ENCODE measurements at regions not wholly inside any gene's neighbourhood (a gene's known extent, or its start where the extent isn't known, plus 50 kb on each side); places are given as distances from the start of the nearest gene placed in this dataset.
"Not testable (repeated sequence)": the region's sequence is repeated elsewhere in the genome, so short reads cannot be mapped to it uniquely, and the experiment has no call there.

DNA sequence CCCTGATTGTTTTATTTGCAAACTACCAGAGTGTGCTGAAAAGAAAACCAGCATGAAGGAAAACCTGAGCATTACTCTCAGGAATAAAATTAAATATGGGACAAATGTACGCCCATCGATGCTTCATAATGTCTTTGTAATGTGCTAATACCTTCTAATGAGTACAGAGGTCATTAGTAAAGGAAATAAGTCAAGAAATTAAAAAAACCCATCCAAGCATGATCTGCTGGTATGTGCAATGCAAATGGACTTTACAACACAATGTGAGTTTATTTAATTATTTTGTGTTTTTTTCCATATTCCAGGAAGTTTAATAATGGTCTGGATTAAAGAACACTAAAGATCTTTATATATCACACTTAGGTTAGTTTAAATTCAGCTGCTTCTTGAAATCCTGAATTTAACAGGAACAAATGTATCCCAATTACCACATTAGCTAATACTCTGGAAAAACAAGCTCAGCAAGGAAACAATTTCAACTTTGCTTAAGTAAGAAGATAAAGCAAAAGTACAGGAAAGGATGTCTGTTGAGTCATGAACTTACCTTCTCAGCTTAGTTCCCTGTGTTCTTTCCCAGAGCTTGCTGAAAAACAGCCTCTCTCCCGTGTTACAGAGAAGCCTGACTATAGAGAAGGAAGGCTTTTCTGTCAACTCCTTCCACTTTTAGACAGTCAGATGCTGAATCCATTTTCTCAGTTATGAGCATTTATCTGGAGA, 179.3 kb upstream of the TMEM260 start:
- no peaks in the 10 kb centered on the region for H3K36me3 Mint-ChIP-seq

DNA sequence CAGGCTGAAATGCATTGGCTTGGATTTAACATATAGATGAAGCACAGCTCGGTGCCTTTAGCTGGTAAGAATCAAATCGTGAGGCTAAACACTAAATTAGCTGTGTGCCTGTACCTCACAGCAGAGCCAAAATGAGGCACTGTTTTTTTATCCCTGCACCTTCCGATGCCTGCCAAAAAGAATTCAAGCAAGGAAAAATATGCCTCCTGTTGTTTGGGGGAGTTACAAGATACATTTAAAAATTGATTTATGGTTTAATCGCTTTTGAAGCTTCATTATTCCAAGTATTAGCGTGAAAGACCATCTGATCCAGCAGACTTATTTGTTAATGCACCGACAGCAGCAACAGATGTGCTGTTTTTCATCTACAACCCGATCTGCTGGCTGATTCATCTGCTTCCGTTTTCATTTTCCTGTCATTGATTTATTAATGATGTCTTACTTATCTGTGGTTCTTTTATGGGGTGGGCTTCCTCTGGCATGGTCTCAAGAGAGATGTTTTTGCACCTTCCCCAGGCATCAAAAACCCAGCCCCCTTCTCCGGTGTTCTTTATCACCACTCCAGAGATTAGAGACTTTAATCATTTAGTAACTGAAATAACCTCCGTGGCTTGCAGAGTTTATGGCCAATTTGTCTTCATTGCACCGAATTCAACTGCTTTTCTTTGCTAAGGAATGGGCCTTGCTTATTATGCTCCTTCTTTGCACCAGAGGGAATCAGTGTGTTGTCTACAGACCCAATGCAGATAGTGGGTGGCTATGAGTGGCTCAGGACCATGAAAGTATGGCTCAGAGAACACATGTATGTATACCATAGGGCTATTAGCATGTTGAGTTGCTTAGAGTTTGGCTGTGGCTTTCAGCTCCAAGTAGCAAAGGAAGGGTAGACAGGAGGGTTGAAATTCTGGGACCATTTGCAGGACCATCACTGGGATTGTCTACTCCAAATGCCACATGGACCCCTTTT, 166.8 kb upstream of the TMEM260 start:
- Mint-ChIP-seq H3K4me3 (peak overlapping the region; percentile 74), H3K27ac (peak overlapping the region; percentile 26), H3K9me3 (no peaks in the 10 kb centered on the region), H3K27me3 (no peaks in the 10 kb centered on the region), H3K36me3 (no peaks in the 10 kb centered on the region), H3K4me1 (peaks cover 4% of the 10 kb centered on the region)
- DNase-seq (ENCODE audit: low spot score in 2 of 2) (no peak), ATAC-seq (ENCODE audit: low read depth) (no peak)

More for the DNA sequence above, 179.3 kb upstream of the TMEM260 start:
- no peak for ATAC-seq (ENCODE audit: low read depth)
- peaks cover 3% of the 10 kb centered on the region for H3K9me3 Mint-ChIP-seq
- no peak overlapping the region for H3K4me3 Mint-ChIP-seq
- H3K27ac Mint-ChIP-seq: no peak overlapping the region
- no peaks in the 10 kb centered on the region for H3K4me1 Mint-ChIP-seq
- H3K27me3 Mint-ChIP-seq: no peaks in the 10 kb centered on the region
- DNase-seq (ENCODE audit: low spot score in 2 of 2): no peak

DNA sequence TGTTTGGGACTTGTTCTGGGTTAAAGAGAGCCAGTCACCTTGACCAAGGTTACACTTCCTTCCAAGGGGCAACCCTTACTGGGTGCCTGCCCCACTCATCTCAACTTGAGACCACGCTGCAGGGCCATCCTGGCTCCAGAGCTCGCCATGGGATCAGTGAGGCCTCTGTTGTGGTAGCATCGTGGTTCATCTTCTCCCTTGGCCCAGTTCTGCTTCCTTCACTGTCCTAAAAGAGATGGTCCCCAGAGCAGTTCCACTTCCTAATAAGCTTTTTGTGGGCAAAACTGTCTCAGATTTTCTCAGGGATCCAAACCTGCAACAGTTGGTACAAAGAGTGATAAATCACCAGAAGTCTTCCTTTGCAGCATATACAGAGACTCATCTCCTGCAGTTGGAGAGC, 165.9 kb upstream of the TMEM260 start:
- peaks cover 6% of the 10 kb centered on the region for H3K4me1 Mint-ChIP-seq
- no peak for ATAC-seq (ENCODE audit: low read depth)
- no peak for DNase-seq (ENCODE audit: low spot score in 2 of 2)
- no peak overlapping the region for H3K27ac Mint-ChIP-seq
- no peaks in the 10 kb centered on the region for H3K9me3 Mint-ChIP-seq
- no peaks in the 10 kb centered on the region for H3K27me3 Mint-ChIP-seq
- H3K4me3 Mint-ChIP-seq: no peak overlapping the region
- H3K36me3 Mint-ChIP-seq: no peaks in the 10 kb centered on the region

DNA sequence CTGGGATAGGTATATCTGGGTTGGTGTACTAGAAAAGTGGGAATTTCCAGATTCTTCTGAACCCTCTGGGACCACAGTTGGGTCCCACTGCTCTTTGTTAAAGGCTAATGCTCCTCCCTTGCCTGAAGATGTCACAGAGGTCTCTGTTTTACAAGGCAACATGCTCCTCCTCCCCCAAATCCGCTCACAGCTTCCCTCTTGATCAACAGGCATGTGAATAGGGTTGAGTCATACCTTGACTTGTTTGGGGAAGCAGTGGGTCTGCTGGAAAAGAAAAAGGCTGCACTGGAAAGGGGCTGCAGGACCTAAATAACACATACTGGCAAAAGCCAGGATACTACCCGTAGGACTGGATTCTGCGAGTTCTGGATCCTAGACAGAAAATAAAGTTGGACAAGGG, 165.4 kb upstream of the TMEM260 start:
- Mint-ChIP-seq H3K9me3 (no peaks in the 10 kb centered on the region), H3K27ac (no peak overlapping the region), H3K27me3 (no peaks in the 10 kb centered on the region), H3K4me3 (no peak overlapping the region), H3K4me1 (peaks cover 6% of the 10 kb centered on the region), H3K36me3 (no peaks in the 10 kb centered on the region)
- ATAC-seq (ENCODE audit: low read depth) (no peak), DNase-seq (ENCODE audit: low spot score in 2 of 2) (no peak)

DNA sequence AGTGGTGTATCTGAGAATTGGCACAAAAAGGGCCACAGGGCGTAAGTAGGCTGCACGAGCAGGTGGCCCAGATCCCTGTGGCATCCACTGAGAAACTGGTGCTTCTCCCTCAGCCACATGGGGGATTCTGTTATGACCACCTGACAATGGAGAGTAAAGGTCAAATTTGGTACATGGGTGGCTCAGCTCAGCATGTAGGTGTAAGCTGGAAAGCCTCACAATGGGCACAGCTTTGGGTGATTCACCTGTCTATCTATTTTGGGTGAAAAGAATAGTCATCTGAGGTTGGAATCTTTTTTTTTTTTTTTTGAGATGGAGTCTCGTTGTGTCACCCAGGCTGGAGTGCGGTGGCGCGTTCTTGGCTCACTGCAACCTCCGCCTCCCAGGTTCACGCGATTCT, 163.4 kb upstream of the TMEM260 start:
- ATAC-seq (ENCODE audit: low read depth): no peak
- H3K27ac Mint-ChIP-seq: no peak overlapping the region
- no peaks in the 10 kb centered on the region for H3K27me3 Mint-ChIP-seq
- H3K36me3 Mint-ChIP-seq: no peaks in the 10 kb centered on the region
- DNase-seq (ENCODE audit: low spot score in 2 of 2): no peak
- no peak overlapping the region for H3K4me3 Mint-ChIP-seq
- peaks cover 6% of the 10 kb centered on the region for H3K4me1 Mint-ChIP-seq
- H3K9me3 Mint-ChIP-seq: no peaks in the 10 kb centered on the region

DNA sequence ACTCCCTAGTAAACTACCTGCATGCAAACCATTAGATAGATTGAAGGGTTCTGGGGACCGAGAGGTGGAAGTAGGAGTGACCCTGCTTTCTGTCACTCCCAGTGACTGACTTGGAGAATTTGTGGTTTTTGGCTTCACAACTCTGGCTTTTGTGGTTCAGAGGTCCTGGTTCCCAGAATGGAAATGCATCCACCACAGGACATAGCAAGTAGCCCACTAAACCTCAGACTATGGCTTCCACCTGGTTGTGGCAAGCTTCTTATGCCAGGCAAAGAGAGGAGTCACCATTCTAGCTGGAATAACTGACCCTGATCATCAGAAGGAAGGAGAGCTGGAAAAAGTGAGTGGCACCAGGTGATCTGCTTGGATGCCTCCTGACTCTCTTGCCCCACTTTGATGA, 162.4 kb upstream of the TMEM260 start:
- no peak for ATAC-seq (ENCODE audit: low read depth)
- H3K4me1 Mint-ChIP-seq: peaks cover 6% of the 10 kb centered on the region
- H3K27ac Mint-ChIP-seq: no peak overlapping the region
- DNase-seq (ENCODE audit: low spot score in 2 of 2): no peak
- no peaks in the 10 kb centered on the region for H3K36me3 Mint-ChIP-seq
- H3K9me3 Mint-ChIP-seq: no peaks in the 10 kb centered on the region
- H3K4me3 Mint-ChIP-seq: no peak overlapping the region
- H3K27me3 Mint-ChIP-seq: no peaks in the 10 kb centered on the region

DNA sequence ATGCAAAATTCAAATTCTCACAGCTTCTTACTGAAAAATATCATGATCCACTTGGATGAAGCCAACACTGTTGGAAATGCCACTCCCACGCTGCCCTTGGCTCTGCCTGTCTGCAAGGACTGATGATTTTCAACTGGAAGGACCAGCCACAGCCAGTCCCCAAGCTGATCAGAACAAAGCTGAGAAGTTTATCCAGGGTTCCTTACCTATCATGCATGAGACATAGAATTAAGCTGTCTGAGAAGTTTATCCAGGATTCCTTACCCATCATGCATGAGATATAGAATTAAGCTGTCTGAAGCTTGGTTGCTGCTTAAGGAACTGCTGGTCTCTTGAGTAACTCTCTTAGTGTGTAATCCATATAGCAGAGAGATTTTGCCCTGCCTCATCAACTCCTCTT, 159.8 kb upstream of the TMEM260 start:
- Mint-ChIP-seq H3K27me3 (no peaks in the 10 kb centered on the region), H3K4me3 (no peak overlapping the region), H3K9me3 (no peaks in the 10 kb centered on the region), H3K4me1 (peaks cover 2% of the 10 kb centered on the region), H3K27ac (no peak overlapping the region), H3K36me3 (no peaks in the 10 kb centered on the region)
- DNase-seq (ENCODE audit: low spot score in 2 of 2) (no peak), ATAC-seq (ENCODE audit: low read depth) (no peak)

DNA sequence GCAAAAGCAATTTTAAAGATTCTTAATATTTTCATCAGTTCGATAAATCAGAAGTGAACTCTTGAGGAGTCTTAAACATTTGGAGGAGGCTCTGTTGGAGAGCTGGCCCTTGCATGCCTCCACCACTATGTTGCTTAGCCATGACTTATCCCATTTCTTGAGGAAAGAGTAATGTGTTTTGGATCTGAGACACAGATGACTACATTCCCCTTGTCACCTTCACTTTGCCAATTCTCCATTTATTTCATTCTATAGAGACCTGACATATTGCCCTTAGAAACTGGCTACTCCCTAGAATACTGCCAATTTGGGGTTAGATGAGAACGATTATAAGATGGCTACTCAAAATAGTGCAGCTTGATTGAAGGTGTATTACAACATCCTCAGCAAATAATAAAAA, 157.4 kb upstream of the TMEM260 start:
- Mint-ChIP-seq H3K36me3 (no peaks in the 10 kb centered on the region), H3K27me3 (peaks cover 2% of the 10 kb centered on the region), H3K27ac (no peak overlapping the region), H3K9me3 (no peaks in the 10 kb centered on the region), H3K4me1 (peaks cover 2% of the 10 kb centered on the region), H3K4me3 (no peak overlapping the region)
- ATAC-seq (ENCODE audit: low read depth): no peak
- no peak for DNase-seq (ENCODE audit: low spot score in 2 of 2)

DNA sequence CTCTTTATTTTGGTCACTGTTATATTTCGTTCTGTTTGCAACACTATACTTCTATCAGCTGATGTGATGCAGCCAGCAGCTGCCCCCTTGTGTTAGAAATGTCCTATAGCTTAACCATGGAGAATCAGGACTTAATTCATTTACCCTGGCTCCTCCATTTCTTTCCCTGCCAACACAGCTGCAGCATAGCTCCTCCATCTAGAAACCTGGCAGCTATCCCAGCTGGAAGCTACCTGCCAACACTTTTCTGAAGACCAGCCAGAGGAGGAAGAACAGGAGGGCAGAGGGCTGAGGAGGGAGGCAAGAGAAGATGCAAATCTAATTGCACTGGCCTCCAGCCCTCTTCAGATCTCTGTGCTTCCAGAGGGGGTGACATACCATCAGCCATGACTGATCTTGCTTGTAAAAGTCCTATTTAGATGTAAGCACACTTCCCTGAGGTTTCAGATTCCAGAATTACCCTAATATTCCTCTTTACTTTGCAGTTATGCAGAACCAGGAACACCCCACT, 156.8 kb upstream of the TMEM260 start:
- Mint-ChIP-seq H3K9me3 (no peaks in the 10 kb centered on the region), H3K27me3 (peaks cover 2% of the 10 kb centered on the region), H3K27ac (no peak overlapping the region), H3K36me3 (no peaks in the 10 kb centered on the region), H3K4me1 (peaks cover 2% of the 10 kb centered on the region), H3K4me3 (no peak overlapping the region)
- ATAC-seq (ENCODE audit: low read depth) (peak; percentile 26), DNase-seq (ENCODE audit: low spot score in 2 of 2) (no peak)

DNA sequence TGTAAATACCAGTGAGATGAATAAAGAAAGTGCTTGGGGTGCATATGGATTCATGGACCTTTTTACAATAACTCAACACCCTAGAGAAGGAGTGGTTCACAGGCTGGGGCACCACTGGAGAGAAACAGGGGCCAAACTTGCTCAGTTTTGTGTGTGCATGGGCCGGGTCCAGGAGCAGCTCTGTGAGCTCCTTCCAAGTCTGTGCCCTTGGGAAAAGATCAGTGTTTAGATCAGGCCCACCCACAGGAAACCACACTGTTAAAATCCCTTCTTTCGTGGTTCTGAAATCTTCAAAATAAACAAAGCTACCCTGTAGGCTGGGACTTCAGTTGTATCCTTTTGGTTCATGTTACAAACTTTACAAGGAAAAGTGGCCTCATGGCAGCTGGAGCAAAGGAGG, 156.1 kb upstream of the TMEM260 start:
- DNase-seq (ENCODE audit: low spot score in 2 of 2): no peak
- ATAC-seq (ENCODE audit: low read depth): no peak
- no peak overlapping the region for H3K27ac Mint-ChIP-seq
- H3K9me3 Mint-ChIP-seq: no peaks in the 10 kb centered on the region
- H3K36me3 Mint-ChIP-seq: no peaks in the 10 kb centered on the region
- H3K27me3 Mint-ChIP-seq: peaks cover 2% of the 10 kb centered on the region
- no peaks in the 10 kb centered on the region for H3K4me1 Mint-ChIP-seq
- H3K4me3 Mint-ChIP-seq: no peak overlapping the region

DNA sequence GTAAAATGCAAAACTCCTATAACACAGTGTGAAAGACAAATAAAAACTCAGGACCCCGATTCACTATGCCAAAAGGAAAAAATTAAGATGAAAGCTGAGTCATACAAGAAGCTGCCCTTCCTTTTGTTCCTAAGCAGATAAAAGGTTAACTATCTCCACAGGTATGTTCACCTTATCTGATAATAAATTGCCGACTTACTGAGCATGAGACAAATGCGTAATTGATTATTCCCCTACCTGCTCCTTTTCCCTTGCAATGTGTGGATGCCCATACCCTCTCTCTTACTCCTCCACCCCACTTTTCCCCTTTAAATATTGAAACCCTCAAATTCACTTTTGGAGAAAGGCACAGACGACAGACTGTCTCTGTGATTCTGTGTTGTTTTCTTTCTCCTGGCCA, 148.6 kb upstream of the TMEM260 start:
- H3K4me1 Mint-ChIP-seq: no peaks in the 10 kb centered on the region
- H3K4me3 Mint-ChIP-seq: no peak overlapping the region
- no peak overlapping the region for H3K27ac Mint-ChIP-seq
- H3K9me3 Mint-ChIP-seq: peaks cover 2% of the 10 kb centered on the region
- ATAC-seq (ENCODE audit: low read depth): no peak
- H3K36me3 Mint-ChIP-seq: no peaks in the 10 kb centered on the region
- peaks cover 4% of the 10 kb centered on the region for H3K27me3 Mint-ChIP-seq
- no peak for DNase-seq (ENCODE audit: low spot score in 2 of 2)

DNA sequence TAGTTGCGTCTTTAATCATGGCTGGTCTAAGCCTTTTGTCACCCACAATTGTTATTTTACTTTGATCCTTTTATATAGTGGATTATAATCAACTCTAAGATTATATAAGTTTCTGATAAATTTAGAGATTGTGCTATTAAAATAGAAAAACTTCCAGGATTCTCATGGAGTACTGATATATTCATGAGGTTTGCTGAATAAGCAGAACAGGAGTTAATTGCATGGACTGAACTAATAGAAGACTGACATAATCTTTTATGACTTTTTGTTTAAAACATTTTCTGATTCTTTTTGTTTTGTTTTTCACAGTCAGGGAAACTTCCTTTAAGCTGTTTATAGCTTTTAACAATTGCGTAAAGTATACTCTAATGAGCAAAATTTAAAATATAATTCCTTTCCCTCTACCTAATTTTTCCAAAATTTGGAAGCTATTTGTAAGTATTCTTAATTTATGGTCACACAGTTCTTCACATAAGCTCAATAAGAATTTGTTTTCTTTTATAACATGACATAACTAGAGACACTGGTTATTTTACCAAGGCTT, 129.9 kb upstream of the TMEM260 start:
- Mint-ChIP-seq H3K36me3 (peaks cover 2% of the 10 kb centered on the region), H3K9me3 (peaks cover 6% of the 10 kb centered on the region), H3K4me3 (no peak overlapping the region), H3K4me1 (no peaks in the 10 kb centered on the region), H3K27me3 (peaks cover 5% of the 10 kb centered on the region), H3K27ac (no peak overlapping the region)
- DNase-seq (ENCODE audit: low spot score in 2 of 2) (no peak), ATAC-seq (ENCODE audit: low read depth) (no peak)

DNA sequence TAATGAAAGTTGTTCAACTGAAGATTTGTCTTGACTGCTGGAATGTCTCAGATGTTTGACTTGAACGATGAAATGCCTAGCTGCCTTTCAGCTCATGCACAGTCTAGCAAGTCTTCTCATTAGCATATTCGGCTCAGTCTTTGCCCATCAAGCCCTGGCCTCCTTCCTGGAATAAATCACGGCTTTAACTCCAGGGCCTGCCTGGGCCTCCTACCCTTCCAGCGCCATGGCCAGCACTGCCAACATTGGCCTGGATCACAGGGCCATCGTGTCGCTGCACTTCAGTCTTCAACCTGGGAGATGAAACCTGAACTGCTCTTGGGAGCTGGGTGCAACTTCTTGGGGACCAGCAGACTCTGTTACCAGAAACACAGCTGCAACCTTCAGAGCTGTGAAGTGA, 126.7 kb upstream of the TMEM260 start:
- Mint-ChIP-seq H3K4me1 (no peaks in the 10 kb centered on the region), H3K9me3 (peaks cover 6% of the 10 kb centered on the region), H3K27ac (no peak overlapping the region), H3K36me3 (peaks cover 2% of the 10 kb centered on the region), H3K27me3 (peaks cover 10% of the 10 kb centered on the region), H3K4me3 (no peak overlapping the region)
- no peak for DNase-seq (ENCODE audit: low spot score in 2 of 2)
- no peak for ATAC-seq (ENCODE audit: low read depth)

DNA sequence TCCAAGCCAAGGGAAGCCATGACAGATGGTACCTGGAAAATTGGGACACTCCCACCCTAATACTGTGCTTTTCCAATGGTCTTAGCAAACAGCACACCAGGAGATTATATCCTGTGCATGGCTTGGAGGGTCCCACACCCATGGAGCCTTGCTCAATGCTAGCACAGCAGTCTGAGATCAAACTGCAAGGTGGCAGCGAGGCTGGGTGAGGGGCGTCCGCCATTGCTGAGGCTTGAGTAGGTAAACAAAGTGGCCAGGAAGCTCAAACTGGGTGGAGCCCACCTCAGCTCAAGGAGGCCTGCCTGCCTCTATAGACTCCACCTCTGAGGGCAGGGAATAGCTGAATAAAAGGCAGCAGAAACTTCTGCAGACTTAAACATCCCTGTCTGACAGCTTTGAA, 124.9 kb upstream of the TMEM260 start:
- not testable (repeated sequence) for H3K36me3 Mint-ChIP-seq; H3K27me3 Mint-ChIP-seq; ATAC-seq (ENCODE audit: low read depth); H3K27ac Mint-ChIP-seq; DNase-seq (ENCODE audit: low spot score in 2 of 2); H3K4me3 Mint-ChIP-seq; H3K9me3 Mint-ChIP-seq; H3K4me1 Mint-ChIP-seq
